H1 (cell line): ENCODE measurements at regions not wholly inside any gene's neighbourhood (a gene's known extent, or its start where the extent isn't known, plus 50 kb on each side); places are given as distances from the start of the nearest gene placed in this dataset.

ENCODE experiments used
- CBX5 ChIP-seq: fragments of 300-800, 300-1000 bp; sonication (generic); IDR thresholded peaks from 2 replicates; pipeline ENCODE4 v1.7.1; 2016; ENCODE audit warnings: antibody characterized with exemption, low read length, low read depth
- CHD2 ChIP-seq: IDR thresholded peaks from 2 replicates; pipeline ENCODE4 v1.6.1; 2012; ENCODE audit warnings: low read length, improper control_type of control experiment
- CHD7 ChIP-seq: fragments of 300-600 bp; sonication (generic); IDR thresholded peaks from 2 replicates; pipeline ENCODE4 v1.7.1; 2012; ENCODE audit warnings: low read length, moderate library complexity, mild to moderate bottlenecking, inconsistent platforms; ENCODE audit not compliant: insufficient replicate concordance
- EZH2 ChIP-seq: fragments of 200-600 bp; sonication (generic); IDR thresholded peaks from 2 replicates; pipeline ENCODE4 v1.7.1; 2012; ENCODE audit warnings: low read depth, mild to moderate bottlenecking, moderate library complexity, low read length, inconsistent platforms; ENCODE audit not compliant: severe bottlenecking
- FOSL1 ChIP-seq: IDR thresholded peaks from 2 replicates; pipeline ENCODE4 v1.6.1; 2011; ENCODE audit warnings: mild to moderate bottlenecking, low read depth, low read length, moderate library complexity; ENCODE audit not compliant: insufficient read depth
- HDAC6 ChIP-seq: IDR thresholded peaks from one replicate; pipeline ENCODE4 v1.7.1; 2012; ENCODE audit warnings: low read depth, mild to moderate bottlenecking, inconsistent platforms, low read length, moderate library complexity
- MAFK ChIP-seq: IDR thresholded peaks from 2 replicates; pipeline ENCODE4 v1.6.1; 2012; ENCODE audit warnings: low read depth, mild to moderate bottlenecking, improper control_type of control experiment, low read length
- POLR2A ChIP-seq, 2 experiments: IDR thresholded peaks; 1 replicate in 1 of 2; 2 replicates in 1 of 2; pipeline ENCODE4 v1.6.1; 2011; ENCODE audit warnings: low read depth in 2 of 2, low read length in 2 of 2, mild to moderate bottlenecking in 2 of 2; ENCODE audit errors: control extremely low read depth in 1 of 2
- POLR2AphosphoS5 ChIP-seq: IDR thresholded peaks from 2 replicates; pipeline ENCODE4 v1.6.1; 2011; ENCODE audit warnings: low read depth, low read length
- RXRA ChIP-seq: IDR thresholded peaks from 2 replicates; pipeline ENCODE4 v1.6.1; 2011; ENCODE audit warnings: low read depth, mild to moderate bottlenecking, low read length, moderate library complexity; ENCODE audit not compliant: insufficient read depth
- SP4 ChIP-seq: IDR thresholded peaks from 2 replicates; pipeline ENCODE4 v1.6.1; 2012; ENCODE audit warnings: low read length, inconsistent platforms
- TEAD4 ChIP-seq: IDR thresholded peaks from 2 replicates; pipeline ENCODE4 v1.6.1; 2012; ENCODE audit warnings: low read depth, low read length, inconsistent platforms, mixed read lengths

GRCh38 chr1:189775343-189775742 is 702.3 kb downstream of the BRINP3 start (continued):
- no peak for TF ChIP-seq CHD7
- TF ChIP-seq SP4: no peak
- TF ChIP-seq RXRA: no peak
- TF ChIP-seq POLR2AphosphoS5: no peak
- no peak for TF ChIP-seq EZH2
- TF ChIP-seq TEAD4: no peak
- TF ChIP-seq CBX5: no peak
- TF ChIP-seq CHD2: no peak
- no peak for TF ChIP-seq HDAC6
- no peak for TF ChIP-seq POLR2A (IDR thresholded peaks at IDR 0.05; ENCODE audit: control extremely low read depth in 1 of 2, low read depth in 2 of 2, low read length in 2 of 2)
- TF ChIP-seq FOSL1: no peak
- no peak for TF ChIP-seq MAFK
